ENCODE measurements at regions not wholly inside any gene's neighbourhood (a gene's known extent, or its start where the extent isn't known, plus 50 kb on each side); places are given as distances from the start of the nearest gene placed in this dataset.

DNA sequence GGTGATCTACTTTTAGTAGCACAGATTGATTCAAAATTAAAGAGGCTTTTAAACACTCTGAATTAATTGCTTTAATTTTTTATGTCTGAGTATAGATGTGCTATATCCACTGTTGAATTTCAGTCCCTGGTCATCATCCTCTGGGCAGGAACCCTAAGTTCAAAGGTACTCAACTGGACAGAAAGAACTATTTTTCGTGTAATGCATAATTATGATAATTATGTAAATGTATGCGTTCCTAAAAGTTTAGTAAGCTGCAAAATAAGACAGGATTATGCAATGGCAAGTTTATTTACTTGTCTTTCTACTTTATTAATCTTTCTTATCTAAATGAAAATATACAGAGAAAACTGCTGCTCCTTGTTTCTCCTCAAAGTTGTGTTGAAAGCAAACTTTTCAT, 690.1 kb upstream of the MAN1A1 start:
- H3K27me3 Mint-ChIP-seq (ENCODE audit: low read depth), result no peaks in the 10 kb centered on the region
- H3K36me3 Mint-ChIP-seq (ENCODE audit: low read depth), result no peaks in the 10 kb centered on the region
- no peaks in the 10 kb centered on the region for H3K9me3 Mint-ChIP-seq
- no peaks in the 10 kb centered on the region for H3K4me1 Mint-ChIP-seq (ENCODE audit: low read depth)
- no peak overlapping the region for H3K27ac Mint-ChIP-seq
- H3K4me3 Mint-ChIP-seq, result no peak overlapping the region

DNA sequence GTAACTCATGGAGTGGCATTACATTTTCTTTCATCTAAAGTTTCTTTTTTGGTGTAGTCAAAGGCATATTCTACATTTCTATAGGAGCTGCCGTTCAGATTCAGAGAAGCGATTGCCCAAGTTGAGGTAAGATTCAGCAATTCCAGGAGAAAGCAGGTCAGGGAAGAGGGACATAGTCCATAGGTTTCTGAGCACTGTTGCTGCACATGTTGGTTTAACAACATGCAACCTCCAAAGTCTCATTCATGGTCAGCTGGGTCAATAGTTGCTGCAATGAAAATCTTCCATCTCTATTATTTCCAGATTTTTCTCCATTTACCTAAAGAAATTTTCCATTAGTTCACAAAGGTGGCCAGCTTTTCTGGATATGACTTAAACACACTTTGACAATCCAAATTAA, 682.3 kb upstream of the MAN1A1 start:
- no peaks in the 10 kb centered on the region for H3K27me3 Mint-ChIP-seq (ENCODE audit: low read depth)
- no peaks in the 10 kb centered on the region for H3K36me3 Mint-ChIP-seq (ENCODE audit: low read depth)
- no peak overlapping the region for H3K27ac Mint-ChIP-seq
- no peak overlapping the region for H3K4me3 Mint-ChIP-seq
- H3K9me3 Mint-ChIP-seq, result no peaks in the 10 kb centered on the region
- H3K4me1 Mint-ChIP-seq (ENCODE audit: low read depth), result no peaks in the 10 kb centered on the region

- H3K36me3 Mint-ChIP-seq (ENCODE audit: low read depth), result no peaks in the 10 kb centered on the region
- H3K9me3 Mint-ChIP-seq, result no peaks in the 10 kb centered on the region
- no peak overlapping the region for H3K4me3 Mint-ChIP-seq
- no peaks in the 10 kb centered on the region for H3K27me3 Mint-ChIP-seq (ENCODE audit: low read depth)
- no peaks in the 10 kb centered on the region for H3K4me1 Mint-ChIP-seq (ENCODE audit: low read depth)
- H3K27ac Mint-ChIP-seq, result no peak overlapping the region
Measured at GRCh38 chr6:120026791-120027190, 677.2 kb upstream of the MAN1A1 start.

- Mint-ChIP-seq H3K36me3 (ENCODE audit: low read depth) (no peaks in the 10 kb centered on the region), H3K27ac (no peak overlapping the region), H3K4me3 (no peak overlapping the region), H3K27me3 (ENCODE audit: low read depth) (no peaks in the 10 kb centered on the region), H3K9me3 (no peaks in the 10 kb centered on the region), H3K4me1 (ENCODE audit: low read depth) (no peaks in the 10 kb centered on the region)
Measured at GRCh38 chr6:120010075-120010474, 660.5 kb upstream of the MAN1A1 start.

DNA sequence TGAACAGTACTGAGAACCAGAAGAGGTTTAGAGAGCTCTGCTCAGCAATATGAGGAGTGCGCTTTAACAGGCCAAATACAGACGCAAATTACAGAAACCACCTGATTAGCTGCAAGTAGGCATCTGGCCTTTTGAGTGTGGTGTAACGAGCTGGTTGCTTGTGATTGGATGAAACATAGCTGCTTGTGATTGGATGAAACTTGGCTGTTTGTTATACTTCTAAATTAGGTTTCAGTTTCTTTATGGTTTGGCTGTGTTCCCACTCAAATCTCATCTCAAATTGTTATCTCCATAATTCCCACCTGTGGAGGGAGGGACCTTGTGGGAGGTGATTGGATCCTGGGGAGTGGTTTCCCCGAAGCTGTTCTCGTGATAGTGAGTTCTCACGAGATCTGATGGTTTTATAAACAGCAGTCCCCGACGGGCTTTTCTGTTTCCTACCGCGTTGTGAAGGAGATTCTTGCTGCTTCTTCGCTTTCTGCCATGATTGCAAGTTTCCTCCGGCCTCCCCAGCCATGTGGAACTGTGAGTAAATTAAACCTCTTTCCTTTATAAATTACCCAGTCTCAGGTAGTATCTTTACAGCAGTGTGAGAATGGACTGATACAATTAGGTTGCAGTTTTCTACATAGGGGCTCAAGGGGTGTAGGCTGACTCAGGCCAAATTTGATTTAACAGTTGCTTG, 655.9 kb upstream of the MAN1A1 start:
- no peaks in the 10 kb centered on the region for H3K4me1 Mint-ChIP-seq (ENCODE audit: low read depth)
- no peaks in the 10 kb centered on the region for H3K27me3 Mint-ChIP-seq (ENCODE audit: low read depth)
- H3K27ac Mint-ChIP-seq, result no peak overlapping the region
- H3K9me3 Mint-ChIP-seq, result no peaks in the 10 kb centered on the region
- no peaks in the 10 kb centered on the region for H3K36me3 Mint-ChIP-seq (ENCODE audit: low read depth)
- H3K4me3 Mint-ChIP-seq, result no peak overlapping the region

DNA sequence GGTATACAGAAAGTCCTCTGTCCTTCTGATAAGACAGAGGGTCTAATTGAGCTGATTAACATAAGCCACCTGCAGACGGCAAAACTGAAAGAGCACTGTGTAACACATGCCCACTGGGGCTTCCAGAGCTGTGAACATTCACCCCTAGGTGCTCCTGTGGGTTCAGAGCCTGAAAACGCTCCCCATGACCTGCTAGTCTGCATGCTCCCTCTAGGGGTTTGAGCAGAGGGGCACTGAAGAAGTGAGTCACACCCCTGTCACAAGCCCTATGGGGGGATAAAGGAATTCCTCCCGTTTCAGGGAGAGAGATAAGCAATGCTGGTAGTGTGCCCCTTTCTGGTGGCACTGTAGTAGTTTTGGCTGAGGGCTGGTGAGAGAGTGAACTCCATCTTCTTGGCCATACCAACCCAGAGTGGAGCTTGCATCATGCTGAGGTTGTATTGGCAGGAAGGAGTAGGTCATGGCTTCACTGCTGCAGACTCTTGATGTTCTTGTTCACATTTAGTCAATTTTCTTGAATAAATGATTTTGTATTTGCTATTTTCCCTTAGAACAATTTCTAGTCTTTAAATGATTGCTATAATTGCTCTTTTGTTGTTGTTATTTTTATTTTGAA, 637.5 kb upstream of the MAN1A1 start:
- H3K27ac Mint-ChIP-seq, result no peak overlapping the region
- no peaks in the 10 kb centered on the region for H3K4me1 Mint-ChIP-seq (ENCODE audit: low read depth)
- no peaks in the 10 kb centered on the region for H3K36me3 Mint-ChIP-seq (ENCODE audit: low read depth)
- H3K9me3 Mint-ChIP-seq, result no peaks in the 10 kb centered on the region
- no peak overlapping the region for H3K4me3 Mint-ChIP-seq
- H3K27me3 Mint-ChIP-seq (ENCODE audit: low read depth), result no peaks in the 10 kb centered on the region

- no peaks in the 10 kb centered on the region for H3K27me3 Mint-ChIP-seq (ENCODE audit: low read depth)
- no peaks in the 10 kb centered on the region for H3K4me1 Mint-ChIP-seq (ENCODE audit: low read depth)
- H3K9me3 Mint-ChIP-seq, result no peaks in the 10 kb centered on the region
- H3K36me3 Mint-ChIP-seq (ENCODE audit: low read depth), result no peaks in the 10 kb centered on the region
- no peak overlapping the region for H3K4me3 Mint-ChIP-seq
- no peak overlapping the region for H3K27ac Mint-ChIP-seq
Measured at GRCh38 chr6:119985952-119986736, 636.6 kb upstream of the MAN1A1 start.

DNA sequence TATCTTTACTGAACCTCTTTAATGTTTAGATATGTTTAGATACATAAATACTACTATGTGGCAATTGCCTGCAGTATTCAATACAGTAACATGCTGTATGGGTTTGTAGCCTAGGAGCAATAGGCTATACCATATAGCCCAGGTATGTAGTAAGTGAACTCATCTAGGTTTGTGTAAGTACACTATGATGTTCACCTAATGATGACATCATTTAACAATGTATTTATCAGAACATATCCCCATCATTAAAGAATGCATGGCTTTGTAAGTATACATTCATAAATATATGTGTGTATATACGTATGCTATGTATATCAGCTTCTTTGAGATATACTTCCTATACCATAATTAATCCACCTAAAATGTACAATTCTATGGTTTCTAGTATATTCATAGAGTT, 631.2 kb upstream of the MAN1A1 start:
- Mint-ChIP-seq H3K4me1 (ENCODE audit: low read depth) (no peaks in the 10 kb centered on the region), H3K4me3 (no peak overlapping the region), H3K27me3 (ENCODE audit: low read depth) (no peaks in the 10 kb centered on the region), H3K36me3 (ENCODE audit: low read depth) (no peaks in the 10 kb centered on the region), H3K27ac (no peak overlapping the region), H3K9me3 (no peaks in the 10 kb centered on the region)

DNA sequence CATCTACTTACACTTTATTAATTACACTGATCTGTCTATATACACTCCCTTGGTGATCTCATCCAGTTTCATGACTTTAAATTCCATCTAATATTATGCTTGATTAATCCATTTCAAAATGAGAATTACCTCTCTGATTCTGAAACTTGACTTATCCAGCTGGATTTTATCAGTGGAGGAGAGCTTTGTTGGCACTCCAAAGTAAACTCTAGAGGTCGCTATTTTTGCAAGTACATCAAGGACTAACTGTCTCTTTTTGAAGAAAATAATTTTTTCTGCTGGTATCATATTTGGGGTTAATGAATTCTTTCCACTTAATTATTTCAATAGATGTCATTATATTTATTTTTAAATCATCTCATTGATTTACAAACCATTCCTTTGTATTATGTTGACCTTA, 630.3 kb upstream of the MAN1A1 start:
- Mint-ChIP-seq H3K27ac (no peak overlapping the region), H3K27me3 (ENCODE audit: low read depth) (no peaks in the 10 kb centered on the region), H3K4me1 (ENCODE audit: low read depth) (no peaks in the 10 kb centered on the region), H3K9me3 (no peaks in the 10 kb centered on the region), H3K36me3 (ENCODE audit: low read depth) (no peaks in the 10 kb centered on the region), H3K4me3 (no peak overlapping the region)

GRCh38 chr6:119978274-119978889, 628.8 kb upstream of the MAN1A1 start:
- Mint-ChIP-seq H3K4me3 (no peak overlapping the region), H3K36me3 (ENCODE audit: low read depth) (no peaks in the 10 kb centered on the region), H3K27me3 (ENCODE audit: low read depth) (peaks cover 4% of the 10 kb centered on the region), H3K4me1 (ENCODE audit: low read depth) (no peaks in the 10 kb centered on the region), H3K9me3 (no peaks in the 10 kb centered on the region), H3K27ac (no peak overlapping the region)

DNA sequence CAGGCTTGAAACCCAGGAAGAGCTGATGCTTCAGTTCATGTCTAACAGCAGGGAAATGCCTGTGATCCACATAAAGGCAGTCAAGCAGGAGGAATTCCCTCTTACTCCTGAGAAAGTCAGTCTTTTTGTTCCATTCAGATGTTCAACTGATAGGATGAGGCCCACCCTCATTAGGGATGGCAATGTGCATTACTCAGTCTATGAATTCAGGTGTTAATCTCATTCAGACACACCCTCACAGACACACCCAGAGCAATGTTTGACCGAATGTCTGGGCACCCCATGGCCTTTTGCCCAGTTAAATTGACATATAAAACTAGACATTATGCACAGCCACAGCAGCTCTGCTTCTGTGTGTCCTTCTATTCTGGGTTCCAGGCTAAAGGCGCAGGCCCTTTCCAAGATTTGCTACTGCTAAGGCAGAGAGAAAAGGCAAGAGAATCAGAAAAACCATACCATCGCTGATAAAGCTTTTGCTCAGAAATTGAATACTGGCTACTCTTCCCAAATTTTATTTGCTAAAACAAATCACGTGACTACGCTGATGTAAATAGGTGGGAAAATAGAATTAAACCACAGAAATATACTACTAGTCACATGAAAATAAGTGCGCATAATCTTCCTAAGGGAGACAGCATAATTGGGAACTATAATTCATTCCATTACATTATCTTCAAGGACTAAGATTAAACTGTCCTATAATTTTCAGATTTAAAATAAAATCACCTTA, 625.0 kb upstream of the MAN1A1 start:
- Mint-ChIP-seq H3K9me3 (no peaks in the 10 kb centered on the region), H3K27ac (no peak overlapping the region), H3K27me3 (ENCODE audit: low read depth) (peaks cover 4% of the 10 kb centered on the region), H3K36me3 (ENCODE audit: low read depth) (no peaks in the 10 kb centered on the region), H3K4me3 (no peak overlapping the region), H3K4me1 (ENCODE audit: low read depth) (no peaks in the 10 kb centered on the region)

DNA sequence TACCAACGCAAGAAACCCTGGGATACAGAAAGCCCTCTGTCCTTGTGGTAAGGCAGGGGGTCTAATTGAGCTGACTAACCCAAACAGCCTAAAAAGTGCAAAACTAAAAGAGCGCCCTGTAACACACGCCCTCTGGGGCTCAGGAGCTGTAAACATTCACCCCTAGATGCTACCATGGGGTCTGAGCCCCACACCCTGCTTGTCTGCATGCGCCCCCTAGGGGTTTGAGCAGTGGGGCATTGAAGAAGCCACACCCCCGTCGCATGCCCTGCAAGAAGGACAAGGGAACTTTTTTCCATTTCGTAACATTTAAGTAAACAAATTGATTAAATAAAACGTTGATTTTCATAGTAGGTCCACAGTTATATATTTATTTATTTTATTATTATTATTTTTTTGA, 616.9 kb upstream of the MAN1A1 start:
- Mint-ChIP-seq H3K4me3 (no peak overlapping the region), H3K27ac (no peak overlapping the region), H3K9me3 (no peaks in the 10 kb centered on the region), H3K27me3 (ENCODE audit: low read depth) (no peaks in the 10 kb centered on the region), H3K4me1 (ENCODE audit: low read depth) (no peaks in the 10 kb centered on the region), H3K36me3 (ENCODE audit: low read depth) (no peaks in the 10 kb centered on the region)

DNA sequence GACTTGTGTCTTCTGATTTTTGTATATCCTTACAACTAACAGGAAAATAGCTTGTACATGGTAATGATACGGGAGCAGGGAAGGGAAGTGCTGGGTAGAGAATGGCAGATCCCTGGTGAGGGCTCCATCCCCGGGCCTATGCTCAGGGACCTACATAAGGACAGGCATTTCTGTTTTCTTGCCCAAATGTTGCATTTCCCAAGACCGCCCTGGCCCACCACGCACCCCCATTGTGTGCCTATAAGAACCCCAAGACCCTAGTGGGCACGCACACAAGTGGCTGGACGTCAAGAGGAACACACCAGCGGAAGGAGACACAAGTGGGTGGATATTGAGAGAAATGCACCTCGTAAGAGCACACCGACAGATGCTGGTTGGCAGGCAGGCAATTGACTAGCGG, 616.3 kb upstream of the MAN1A1 start:
- Mint-ChIP-seq H3K9me3 (no peaks in the 10 kb centered on the region), H3K4me3 (no peak overlapping the region), H3K27ac (no peak overlapping the region), H3K36me3 (ENCODE audit: low read depth) (no peaks in the 10 kb centered on the region), H3K27me3 (ENCODE audit: low read depth) (no peaks in the 10 kb centered on the region), H3K4me1 (ENCODE audit: low read depth) (no peaks in the 10 kb centered on the region)

DNA sequence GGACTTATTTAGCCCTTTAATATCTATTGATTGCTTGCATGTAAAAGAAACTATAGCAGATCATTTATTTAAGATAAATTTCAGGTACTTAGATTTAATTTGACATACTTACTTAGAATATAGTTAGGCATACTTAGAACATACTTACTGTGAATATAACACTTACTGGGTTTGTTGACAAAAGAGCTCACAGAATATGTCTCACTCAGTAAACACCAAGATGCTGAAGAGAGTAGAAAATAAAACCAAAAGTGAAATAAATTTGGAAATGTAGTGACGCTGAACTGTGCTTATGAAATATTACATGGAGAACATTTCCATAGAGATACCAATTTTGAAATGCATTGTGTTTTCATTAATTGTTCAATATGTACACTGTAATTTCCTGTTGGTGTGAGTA, 615.4 kb upstream of the MAN1A1 start:
- Mint-ChIP-seq H3K4me1 (ENCODE audit: low read depth) (no peaks in the 10 kb centered on the region), H3K27ac (no peak overlapping the region), H3K36me3 (ENCODE audit: low read depth) (no peaks in the 10 kb centered on the region), H3K4me3 (no peak overlapping the region), H3K9me3 (no peaks in the 10 kb centered on the region), H3K27me3 (ENCODE audit: low read depth) (no peaks in the 10 kb centered on the region)

All from T-helper 1 cell treated with Interleukin-12 subunit alpha and Interleukin-12 subunit beta and Interleukin-4 antibody, amounts not matched to agents 30 μg/mL and 1 μg/mL, for 36 hours (primary cell).